GM21360 (cell line): ENCODE measurements at regions not wholly inside any gene's neighbourhood (a gene's known extent, or its start where the extent isn't known, plus 50 kb on each side); places are given as distances from the start of the nearest gene placed in this dataset.
"Not testable (repeated sequence)": the region's sequence is repeated elsewhere in the genome, so short reads cannot be mapped to it uniquely, and the experiment has no call there.

Experiments used
- ATAC-seq: cut with Tn5 transposase; IDR thresholded peaks from one replicate; pipeline ENCODE4 v1.9.1; 2021; ENCODE audit warnings: mild to moderate bottlenecking, moderate library complexity; ENCODE audit not compliant: unreplicated experiment

GRCh38 chr13:80083853-80084676, 256.9 kb downstream of the SPRY2 start:
- ATAC-seq: no peak

DNA sequence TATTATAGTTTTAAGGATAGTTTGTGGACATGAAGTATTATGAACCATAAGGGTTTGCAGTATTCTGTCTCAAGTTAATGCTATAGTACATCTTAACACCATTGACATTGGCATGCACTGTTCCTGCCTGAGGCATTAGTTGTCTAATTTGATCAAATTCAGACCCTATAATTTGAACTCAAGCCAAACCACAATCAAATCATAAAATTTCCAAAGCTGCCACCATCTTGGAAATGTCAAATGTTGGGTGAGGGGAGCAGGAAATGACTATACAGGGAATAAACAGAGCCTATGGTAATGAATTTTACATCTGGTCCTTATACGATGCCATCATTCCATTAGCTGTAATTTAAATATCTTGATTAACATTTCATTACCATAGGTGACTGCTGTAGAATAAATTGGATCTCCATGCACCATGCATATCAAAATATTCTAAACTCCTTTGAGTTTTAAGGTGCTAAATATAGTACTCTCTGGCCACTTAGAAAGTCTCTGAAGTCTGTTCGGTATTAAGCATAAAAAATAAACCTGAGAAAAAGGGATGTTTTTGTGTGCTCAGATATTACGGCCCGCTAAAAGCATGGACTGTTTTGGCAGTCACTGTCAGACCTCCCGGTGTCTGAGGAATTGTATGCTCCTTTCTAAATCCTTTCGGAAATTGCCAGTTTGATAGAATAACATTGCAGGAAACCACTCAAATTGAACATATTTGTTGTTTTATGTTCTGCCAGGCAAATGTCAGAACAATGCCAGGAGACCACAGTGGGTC, 257.7 kb downstream of the SPRY2 start:
- ATAC-seq: no peak

DNA sequence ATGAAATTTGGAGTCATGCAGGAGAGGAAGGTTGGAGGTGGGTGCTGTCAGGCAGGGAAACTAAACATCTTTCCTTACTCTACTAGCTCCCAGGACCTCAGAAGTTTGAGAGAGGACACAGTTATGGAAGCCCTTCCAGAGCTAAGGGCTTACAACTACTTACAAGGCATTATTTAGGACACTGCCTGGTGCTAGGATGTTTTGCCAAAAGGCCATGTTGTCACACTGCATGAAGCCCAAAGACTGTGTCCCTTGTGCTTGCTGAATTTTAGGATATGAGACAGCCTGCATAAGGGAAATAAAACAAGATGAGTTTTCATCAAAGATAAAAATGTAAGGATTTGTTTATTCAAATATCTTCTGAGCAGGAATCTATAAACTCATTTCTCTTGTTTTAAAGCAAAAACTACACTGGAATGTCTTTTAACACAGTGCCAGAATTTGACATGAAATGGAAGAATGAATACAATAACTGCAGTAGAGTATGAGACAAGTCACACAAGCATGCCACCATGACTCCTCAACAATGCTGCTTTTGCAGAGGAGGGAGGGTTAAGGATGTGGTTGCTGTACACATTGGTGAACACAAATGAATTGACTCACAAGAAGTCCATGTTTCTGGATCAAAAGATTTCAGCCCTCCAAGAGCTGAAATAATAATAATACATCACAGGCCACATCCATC, 258.4 kb downstream of the SPRY2 start:
- ATAC-seq: no peak

- ATAC-seq: no peak
Measured at GRCh38 chr13:80074811-80075210, 266.1 kb downstream of the SPRY2 start.

- ATAC-seq: no peak
Measured at GRCh38 chr13:80074143-80074752, 266.7 kb downstream of the SPRY2 start.

GRCh38 chr13:80072231-80072630, 268.7 kb downstream of the SPRY2 start:
- peak; percentile 57 for ATAC-seq

DNA sequence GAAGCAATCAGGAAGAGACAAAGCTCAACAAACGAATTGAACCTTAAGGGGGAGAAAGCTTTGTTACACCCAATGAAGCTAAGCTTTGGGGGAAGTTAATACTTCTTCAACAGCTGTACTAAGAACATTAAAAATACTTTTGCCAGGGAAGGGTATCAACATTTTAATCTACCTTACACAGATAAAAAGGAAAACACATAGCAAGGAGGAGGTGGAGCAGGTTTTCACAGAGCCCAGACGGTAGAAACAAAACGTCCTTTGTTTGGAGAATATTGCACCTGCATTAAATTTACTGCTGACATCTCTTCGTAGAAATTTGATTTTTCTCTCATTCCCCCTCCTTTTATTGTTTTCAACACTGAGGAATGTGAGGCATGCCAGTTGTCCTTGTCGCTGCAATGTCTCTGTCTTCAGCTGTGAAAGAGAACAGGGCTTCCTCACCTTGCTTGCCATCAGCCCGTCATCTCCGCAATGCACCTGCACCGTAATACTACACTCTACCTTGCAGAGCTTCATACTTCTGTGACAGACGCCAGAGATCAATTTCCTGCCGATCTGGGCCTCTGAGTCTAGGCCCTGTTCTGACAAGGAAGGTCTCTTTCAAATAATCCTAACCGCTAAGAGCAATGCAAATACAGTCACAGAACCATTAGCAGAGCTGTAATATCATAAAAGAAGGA, 270.8 kb downstream of the SPRY2 start:
- ATAC-seq: no peak

- no peak for ATAC-seq
Measured at GRCh38 chr13:80069374-80069773, 271.6 kb downstream of the SPRY2 start.

GRCh38 chr13:80065996-80066395, 274.9 kb downstream of the SPRY2 start:
- no peak for ATAC-seq

DNA sequence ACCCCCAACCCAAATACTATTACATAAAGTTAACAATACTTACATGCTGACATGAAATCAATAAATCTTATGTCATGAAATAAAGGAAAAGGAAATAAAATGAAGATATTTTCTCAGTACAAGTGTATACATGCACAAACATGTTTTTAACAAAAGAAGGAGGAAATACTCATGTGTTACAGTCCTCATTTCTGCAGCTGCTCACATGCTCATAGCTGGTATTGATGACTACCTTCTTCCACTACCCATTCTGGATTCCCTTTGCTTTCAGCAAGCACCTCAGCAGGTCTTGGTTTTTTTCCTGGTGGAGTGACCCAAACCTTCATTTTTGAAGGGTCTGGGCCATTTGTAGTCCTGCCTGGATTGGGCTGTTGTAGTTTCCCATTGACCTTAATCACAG, 278.5 kb downstream of the SPRY2 start:
- not testable (repeated sequence) for ATAC-seq

- ATAC-seq: no peak
Measured at GRCh38 chr13:80059789-80060188, 281.1 kb downstream of the SPRY2 start.

DNA sequence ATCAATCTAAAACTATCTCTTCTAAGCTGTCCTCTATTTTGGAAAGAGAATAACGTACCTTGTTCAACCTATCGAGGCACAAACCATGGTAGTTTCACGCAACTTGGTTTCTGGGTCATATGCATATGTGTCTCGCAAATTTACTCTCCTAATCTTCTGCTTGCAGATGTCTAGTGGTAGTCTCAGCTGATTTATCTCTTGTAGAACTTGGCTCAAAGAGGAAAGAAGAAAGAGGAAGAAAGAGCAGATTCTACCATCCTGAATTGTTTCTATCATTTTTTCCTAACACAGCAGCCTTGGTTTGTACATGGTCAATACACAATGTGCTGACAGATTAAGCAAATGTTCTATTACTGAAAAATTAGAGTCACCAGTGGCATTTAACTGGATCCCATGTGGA, 282.3 kb downstream of the SPRY2 start:
- ATAC-seq: no peak

- ATAC-seq: no peak
Measured at GRCh38 chr13:80055847-80056246, 285.1 kb downstream of the SPRY2 start.

DNA sequence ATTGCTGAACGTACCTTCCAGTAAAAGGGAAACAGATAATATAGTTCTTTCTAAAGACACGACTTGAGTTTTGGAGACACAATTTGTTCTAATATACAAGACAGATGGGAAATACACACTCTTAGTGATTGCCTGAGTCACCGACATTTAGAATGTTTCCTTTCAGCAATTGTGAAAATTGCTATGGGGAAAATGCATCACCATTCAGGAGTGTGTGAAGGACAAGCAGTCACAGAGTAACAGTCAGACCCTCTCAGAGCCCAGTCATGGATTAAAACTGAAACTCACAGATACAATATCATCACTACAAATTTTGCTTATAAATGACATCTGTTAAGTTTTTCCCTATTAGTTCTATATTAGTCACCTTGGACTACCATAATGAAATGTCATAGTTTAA, 286.1 kb downstream of the SPRY2 start:
- ATAC-seq: no peak

DNA sequence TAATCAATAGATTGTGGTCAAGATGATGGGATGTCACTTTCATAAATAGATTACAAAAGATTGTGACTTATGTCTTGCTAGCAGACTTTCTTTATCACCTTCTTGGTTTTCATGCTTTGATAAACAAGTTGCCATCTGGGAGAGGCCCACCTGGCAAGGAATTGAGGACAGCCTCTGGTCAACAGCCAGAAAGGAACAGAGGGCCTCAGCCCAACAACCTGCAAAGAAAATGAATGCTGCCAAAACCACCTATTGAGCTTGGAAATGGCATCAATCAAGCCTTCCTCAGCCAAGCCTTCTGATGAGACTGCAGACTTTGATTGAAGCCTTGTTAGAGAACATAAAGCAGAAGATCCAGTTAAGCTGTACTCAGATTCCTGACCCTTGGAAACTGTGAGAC, 288.6 kb downstream of the SPRY2 start:
- ATAC-seq: no peak

DNA sequence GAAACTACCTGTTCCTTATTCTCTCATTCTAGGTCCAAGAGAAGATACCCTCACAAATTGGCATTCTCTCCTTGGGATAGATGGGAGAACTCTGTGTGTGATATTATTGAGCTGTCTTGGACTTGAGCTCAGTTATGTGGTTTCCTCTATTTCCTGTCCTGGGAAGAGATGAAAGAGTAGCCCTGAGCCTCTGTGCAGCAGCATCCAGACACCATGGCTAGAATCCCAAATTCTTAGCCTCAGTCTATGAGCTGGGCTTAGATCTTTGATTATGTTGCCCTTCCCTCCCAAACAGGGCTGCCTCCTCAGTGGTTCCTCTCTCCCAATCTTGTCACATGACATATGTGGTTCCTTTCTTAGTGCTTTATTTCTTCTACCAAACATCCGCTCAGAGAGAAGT, 290.7 kb downstream of the SPRY2 start:
- no peak for ATAC-seq

DNA sequence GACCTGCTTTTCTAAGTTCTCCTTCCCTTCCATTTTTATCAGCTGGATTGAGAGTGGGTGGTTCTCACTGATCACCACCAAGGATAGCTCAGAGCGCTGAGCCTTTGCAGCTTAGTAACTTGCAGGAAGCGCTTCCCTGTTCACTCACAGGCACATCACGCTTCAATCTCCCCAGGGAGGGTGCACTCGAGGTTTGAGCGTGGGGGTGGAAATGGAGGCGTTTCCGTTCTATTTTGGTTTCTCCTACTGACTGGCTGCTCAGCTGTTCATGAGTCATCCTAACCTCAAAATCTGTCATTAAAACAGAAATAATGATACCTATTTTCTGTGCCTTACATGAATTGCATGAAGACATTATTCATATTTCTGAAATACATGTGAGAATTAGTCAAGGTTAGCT, 292.1 kb downstream of the SPRY2 start:
- ATAC-seq: peak; percentile 97

- ATAC-seq: no peak
Measured at GRCh38 chr13:80048030-80048429, 292.9 kb downstream of the SPRY2 start.

GRCh38 chr13:80047406-80047805, 293.5 kb downstream of the SPRY2 start:
- no peak for ATAC-seq

DNA sequence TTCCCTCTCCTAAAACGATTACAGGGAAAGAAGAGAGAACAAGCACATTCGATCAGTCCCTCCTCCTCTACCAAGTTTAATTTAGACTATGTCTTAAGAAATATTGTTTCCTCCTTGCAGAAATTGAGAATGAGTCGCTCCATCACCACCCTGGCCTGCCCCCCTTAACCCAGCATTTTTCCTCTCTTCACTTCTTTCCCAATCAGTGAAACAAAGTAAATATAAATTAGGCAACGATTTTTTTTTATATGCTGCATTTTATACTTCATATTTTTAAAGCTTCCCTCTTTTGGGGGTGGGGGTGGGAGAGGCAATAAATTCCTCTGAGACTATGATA, 300.0 kb downstream of the SPRY2 start:
- ATAC-seq: no peak
